Stimulated activated CD8-positive, alpha-beta memory T cell treated with anti-CD3 and anti-CD28 coated beads, Interleukin-15, amount 100 ng/mL, for 24 hours (primary cell): ENCODE measurements at regions not wholly inside any gene's neighbourhood (a gene's known extent, or its start where the extent isn't known, plus 50 kb on each side); places are given as distances from the start of the nearest gene placed in this dataset.

ENCODE experiments used
- DNase-seq: peaks from one replicate; pipeline ENCODE4 v3.0.0-alpha.2; 2020; ENCODE audit warnings: low read depth

DNA sequence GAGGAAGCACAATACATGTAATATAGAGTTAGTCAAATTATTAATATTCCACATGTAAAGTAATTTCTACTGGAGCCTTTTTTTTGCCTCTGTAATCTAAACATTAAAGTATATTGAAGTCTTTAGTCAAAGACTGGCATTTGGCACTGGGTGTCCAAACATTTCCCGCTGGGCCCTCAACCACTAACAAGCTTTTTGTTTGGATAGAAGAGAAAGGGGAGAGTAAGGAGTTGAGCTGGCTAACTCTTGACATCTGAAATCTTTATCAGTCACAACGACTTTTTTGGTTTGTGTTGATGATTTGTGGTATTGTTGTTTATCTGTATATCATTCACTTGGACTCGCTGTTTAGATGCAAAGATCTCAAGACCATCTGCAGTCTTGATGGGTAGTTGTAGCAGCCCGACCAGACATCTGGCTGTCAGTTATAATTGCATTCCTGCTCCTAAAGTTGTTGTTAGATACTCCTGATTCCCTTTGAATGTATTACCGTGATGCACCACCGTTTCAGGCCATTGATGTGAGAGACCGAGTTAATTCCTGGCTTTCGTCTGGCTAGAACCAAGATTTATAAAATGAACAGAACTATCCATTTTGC, 379.6 kb downstream of the MTX2 start:
- DNase-seq, result no peak

DNA sequence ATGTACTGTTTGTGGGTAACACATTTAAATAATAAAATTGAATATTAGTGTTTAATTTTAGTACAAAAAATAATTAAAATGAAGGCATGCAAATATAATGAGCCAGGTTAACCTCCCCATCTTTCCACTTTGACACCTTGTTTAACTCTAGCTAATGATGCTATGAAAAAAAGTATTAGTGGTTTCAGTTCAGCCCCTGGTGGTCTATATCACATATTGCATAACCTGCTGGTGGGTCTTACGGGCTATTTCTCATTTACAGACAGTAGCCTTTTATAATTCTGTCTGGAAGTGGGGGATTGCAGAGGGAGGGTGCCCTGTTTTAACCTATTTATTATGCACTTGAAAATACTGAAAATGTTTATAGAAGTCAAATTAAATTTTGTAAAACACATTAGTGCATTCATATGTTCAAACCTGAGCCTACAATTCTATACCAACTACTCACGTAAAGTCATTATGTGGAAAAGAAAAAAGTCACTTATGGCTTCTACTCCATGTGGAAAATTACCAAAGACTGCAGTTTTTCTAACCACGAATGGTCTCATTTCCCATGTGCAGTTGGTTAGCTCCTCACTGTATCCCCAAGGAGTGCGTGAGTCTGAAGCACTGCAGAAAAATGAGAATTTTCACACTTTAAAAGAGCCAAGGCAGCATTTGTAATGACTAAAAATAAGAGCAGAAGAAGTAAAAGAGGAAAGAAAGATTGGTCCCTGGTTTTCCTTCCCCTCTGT, 381.0 kb downstream of the MTX2 start:
- DNase-seq, result no peak

- no peak for DNase-seq
Measured at GRCh38 chr2:176650838-176651555, 381.8 kb downstream of the MTX2 start.

DNA sequence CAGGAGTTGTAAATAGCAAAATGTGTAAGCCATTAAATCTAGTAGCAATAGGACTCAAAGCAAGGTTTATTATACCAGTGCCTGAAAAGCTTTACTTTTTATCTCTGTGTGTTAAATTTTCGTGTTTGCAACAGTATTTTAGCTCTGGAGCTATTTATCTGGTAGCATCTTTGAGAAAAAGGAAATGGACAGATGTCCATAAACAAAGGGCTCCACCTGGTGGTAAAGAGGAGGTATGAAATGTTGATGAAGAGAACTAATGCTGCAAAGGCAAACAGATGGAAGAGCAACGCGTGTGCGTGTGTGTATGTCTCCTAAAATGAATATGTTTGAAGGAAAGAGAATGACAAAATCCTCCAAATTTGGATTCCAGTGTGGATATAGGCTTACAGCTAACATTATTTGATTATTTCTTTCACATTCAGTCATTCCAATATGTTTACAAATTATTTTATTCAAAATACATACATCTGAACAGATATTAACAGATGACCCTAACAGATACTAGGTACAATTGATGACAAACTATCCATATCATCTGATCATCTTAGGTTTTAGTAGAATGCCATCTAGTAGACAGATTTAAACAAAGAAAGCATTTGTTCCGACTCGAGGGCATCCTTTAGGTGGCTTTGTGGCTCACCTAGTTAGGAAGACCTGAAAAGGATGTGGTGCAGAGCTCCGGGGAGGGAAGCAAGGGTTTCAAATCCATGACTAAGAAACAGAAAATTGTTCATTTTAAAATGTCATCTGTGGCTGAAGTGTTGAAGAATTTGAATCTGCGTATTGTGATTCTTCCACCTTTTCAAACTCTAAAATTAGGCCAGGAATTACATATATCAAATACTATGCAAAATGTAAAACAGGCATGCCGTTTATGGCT, 383.3 kb downstream of the MTX2 start:
- no peak for DNase-seq

DNA sequence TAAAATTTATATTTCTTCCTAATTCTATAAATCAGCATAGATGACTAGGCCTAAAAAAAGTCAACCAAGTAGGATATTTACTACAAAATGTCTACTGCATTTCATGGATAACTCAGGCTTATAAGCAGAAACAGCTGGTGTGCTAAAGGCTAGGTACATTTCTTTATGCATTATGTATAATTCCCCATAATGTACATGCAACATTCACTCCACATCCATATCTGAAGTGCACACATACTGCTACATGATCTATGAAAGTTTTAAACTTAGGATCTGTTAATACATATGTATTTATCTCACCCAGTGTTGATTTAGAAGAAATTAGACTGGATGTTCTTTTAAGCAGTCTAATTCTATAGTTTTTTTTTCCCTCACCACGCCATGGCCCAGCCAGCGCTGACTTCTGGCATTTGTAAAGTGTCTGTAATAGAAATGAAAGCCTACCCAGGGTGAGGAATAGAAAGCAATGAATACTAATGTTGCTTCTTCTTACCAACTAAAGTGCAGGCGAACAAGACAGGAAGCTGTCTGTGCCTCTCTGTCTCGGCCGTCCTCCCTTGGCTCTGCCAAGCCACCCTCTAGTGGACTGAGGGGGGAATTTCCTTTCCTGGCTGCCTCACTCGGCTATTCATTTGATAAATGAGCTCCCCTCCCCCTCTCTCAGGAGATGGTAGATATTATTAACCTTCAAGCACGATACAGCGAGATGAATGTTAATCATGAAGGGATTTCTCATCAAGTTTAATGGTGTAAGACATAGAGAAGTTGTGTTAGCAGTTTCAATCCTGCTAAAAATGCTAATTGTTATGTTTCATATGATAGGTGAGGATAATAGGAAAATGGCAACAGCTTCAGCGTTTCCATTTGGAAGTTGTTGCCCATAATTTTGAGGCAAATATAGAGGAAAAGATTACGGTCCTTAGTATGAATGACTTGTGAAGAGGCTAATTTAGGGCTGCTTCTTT, 384.5 kb downstream of the MTX2 start:
- DNase-seq, result no peak

DNA sequence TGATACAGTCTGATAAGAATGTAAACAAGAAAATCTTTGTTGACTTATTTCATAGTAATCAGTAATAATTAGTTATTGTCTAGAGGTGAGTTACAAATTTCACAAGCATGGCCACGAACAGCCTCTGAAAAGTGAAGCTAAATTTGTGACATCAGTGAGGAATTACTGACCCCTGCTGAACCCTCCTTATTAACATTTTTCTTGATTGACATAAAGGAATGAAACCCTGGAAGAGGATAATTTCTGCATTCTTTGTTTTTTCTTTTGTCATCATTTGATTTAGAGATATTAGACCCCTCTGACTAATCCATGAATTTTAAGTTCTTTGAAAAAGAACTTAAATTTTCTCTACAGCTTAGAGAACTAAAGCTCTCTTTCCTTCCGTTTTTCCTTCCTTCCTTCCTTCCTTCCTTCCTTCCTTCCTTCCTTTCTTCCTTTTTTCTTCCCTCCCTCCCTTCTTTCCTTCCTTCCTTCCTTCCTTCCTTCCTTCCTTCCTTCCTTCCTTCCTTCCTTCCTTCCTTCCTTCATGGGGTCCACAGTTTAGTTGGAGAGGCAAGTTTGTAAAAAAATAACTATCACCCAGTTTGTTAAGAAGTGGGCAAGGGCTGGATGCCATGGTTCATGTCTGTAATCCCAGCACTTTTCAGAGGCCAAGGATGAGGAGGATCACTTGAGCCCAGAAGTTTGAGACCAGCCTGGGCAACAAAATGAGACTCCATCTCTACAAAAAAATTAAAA, 387.0 kb downstream of the MTX2 start:
- no peak for DNase-seq

- DNase-seq, result no peak
Measured at GRCh38 chr2:176656776-176657140, 387.5 kb downstream of the MTX2 start.

DNA sequence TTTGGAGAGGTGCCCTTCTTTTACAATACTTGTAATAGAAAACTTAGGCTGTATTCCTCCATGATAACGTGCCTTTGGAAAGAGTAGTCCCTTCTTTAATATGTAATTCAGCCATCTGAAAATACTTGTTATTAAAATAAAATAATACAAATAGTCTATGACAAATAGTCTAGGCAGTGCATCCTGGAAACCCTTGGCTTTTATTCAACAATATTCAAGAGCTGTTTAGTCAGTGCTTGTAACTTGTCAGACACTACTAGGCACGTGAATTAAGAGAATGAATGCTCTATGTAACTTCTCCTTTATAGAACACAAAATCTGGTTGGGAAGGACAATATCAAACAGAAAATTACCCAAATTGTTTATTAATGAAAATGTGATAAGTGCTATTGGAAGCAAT, 388.2 kb downstream of the MTX2 start:
- DNase-seq, result no peak

DNA sequence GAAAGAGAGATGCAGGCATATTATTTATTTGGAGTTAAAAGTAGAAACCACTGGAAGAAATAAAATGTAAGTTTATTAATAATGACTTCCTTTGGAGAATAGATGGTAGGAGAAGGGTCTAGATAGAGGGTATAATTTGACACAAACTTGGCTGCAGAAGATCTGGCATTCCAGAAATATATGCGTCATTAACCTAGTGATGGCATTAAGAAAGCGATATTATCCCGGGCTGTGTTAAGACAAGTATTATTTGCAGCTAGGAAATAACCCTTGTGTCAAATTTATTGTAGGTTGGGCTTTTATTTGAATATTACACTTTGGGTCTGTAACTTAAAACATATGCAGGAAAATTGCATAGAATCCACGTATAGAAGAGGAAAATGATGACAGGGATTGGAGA, 389.5 kb downstream of the MTX2 start:
- DNase-seq, result no peak

GRCh38 chr2:176662753-176663152, 393.5 kb downstream of the MTX2 start:
- no peak for DNase-seq

GRCh38 chr2:176664478-176664877, 395.2 kb downstream of the MTX2 start:
- DNase-seq, result no peak

DNA sequence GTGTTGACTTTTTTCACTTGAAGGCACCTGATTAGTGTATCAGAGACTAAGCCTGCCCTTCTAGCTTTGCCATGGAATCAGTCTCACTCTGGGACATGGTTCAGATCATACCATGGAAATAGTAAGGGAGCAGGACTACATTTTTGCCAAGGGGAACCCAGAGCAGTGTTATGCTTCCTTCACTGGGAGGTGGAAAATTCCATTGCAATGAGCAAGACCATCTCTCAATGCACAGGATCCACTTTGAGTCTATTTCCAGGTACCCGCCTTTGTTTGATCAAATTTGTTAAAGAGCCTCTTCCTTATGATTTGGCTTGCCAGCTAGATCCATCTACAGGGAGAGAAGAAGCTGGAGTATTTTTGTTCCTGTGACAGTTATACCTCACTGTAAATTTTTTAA, 395.8 kb downstream of the MTX2 start:
- no peak for DNase-seq

- no peak for DNase-seq
Measured at GRCh38 chr2:176668912-176669311, 399.7 kb downstream of the MTX2 start.

- DNase-seq, result no peak
Measured at GRCh38 chr2:176669398-176670174, 400.3 kb downstream of the MTX2 start.

DNA sequence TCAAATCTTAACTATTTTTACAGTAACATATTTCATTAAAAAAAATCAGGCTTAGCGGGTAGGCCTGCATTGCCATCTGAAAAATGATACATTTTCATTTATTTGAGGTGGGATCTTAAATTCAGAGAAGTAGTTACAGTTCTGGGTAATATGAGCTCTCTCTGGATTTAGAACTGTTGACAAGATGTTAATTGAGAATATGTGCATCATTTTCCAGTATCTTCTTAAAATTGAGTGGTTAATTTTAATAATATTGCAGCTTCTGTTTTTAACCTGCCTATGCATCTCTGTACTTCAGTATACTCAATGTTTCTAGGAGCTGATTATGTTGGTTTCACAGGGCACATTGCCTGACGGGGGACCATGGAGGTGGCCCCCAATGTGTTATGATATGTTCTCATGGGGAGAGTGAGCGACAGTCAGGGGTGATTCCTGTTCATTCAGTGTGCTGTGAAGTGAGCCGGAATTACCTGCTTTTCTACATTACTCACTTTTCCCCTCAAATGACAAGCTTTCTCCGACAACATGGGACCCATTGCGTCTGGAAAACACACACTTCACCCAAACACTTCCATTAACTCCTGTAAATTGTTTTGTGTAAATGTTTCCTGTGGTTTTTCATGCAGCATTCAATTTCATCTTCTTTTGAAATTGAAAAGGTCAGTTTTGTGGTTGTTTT, 406.2 kb downstream of the MTX2 start:
- DNase-seq, result no peak

DNA sequence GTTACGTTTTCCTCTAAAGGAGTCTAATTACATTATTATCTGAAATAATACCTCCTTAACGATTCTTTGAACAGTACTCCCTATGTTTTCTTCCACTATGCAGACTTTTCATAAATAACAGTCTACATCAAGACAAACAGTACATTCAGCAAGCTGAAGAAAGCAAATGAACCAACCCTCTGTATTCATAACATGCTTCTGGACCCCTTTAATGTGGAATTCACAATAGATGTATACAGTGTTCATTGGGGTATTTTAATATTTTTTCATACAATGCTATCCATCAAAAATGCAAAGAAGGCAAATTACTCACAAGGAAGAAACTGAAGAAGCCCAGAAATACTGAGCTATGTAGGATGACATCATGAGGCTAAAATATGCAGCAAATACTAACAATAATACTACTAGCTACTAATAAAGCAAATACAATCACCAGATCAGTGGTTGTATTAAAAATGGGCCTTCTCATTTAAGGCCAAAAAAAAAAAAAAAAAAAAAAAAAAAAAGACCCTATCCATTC, 408.6 kb downstream of the MTX2 start:
- no peak for DNase-seq

- no peak for DNase-seq
Measured at GRCh38 chr2:176678571-176678970, 409.3 kb downstream of the MTX2 start.

DNA sequence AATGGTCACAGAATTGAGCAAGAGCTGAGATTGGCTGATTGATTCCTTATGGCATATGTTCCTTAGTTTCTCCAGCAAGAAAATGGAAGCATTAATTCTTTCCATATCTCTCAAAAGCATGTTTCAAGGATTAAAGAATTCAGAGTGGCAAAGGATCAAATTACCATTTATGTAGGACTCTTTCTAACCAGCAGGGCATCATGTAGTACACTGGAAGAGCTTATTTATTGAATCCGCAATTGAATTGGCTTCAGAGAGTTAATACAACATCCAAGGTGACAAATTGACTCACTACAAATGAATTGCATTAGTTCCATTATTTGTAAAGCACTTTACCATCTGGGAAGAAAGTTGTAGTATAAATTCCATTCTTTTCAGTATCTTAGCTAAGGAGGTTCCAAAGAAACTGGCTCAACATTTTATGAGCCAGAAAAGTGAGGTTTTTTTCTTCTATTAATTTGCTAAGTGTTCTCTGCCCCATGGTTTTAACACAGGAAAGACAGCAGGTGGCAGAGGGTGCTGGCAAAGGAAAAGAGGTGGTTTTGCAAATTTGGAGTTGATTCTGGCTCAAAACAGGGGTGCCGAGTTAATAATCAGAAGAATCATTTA, 409.9 kb downstream of the MTX2 start:
- no peak for DNase-seq
